Mesenchymal stem cell (in vitro differentiated cells and primary cell): ENCODE measurements at regions not wholly inside any gene's neighbourhood (a gene's known extent, or its start where the extent isn't known, plus 50 kb on each side); places are given as distances from the start of the nearest gene placed in this dataset.

Experiments used
- DNase-seq: peaks from one replicate; pipeline ENCODE4 v3.0.0-alpha.2; 2013
- H2AFZ ChIP-seq: one replicate; pipeline ENCODE4 v1.6.1; 2013; ENCODE audit warnings: low read depth, mild to moderate bottlenecking, control low read depth, inconsistent platforms, low read length, moderate library complexity
- H2AK5ac ChIP-seq: 2 replicates; pipeline ENCODE4 v1.6.1; 2013; ENCODE audit warnings: low read length, moderate library complexity, mild to moderate bottlenecking, inconsistent platforms; ENCODE audit not compliant: severe bottlenecking
- H2BK120ac ChIP-seq: one replicate; pipeline ENCODE4 v1.6.1; 2013; ENCODE audit warnings: low read depth, mild to moderate bottlenecking, inconsistent platforms, low read length, moderate library complexity
- H2BK12ac ChIP-seq, 2 experiments: one replicate each; pipeline ENCODE4 v1.6.1; 2013; ENCODE audit warnings: inconsistent platforms in 2 of 2, low read length in 2 of 2, mild to moderate bottlenecking in 2 of 2, moderate library complexity in 2 of 2, control low read depth in 1 of 2
- H2BK15ac ChIP-seq: one replicate; pipeline ENCODE4 v1.6.1; 2013; ENCODE audit warnings: mild to moderate bottlenecking, low read depth, inconsistent platforms; ENCODE audit not compliant: poor library complexity, severe bottlenecking
- H2BK5ac ChIP-seq: 2 replicates; pipeline ENCODE4 v1.6.1; 2013; ENCODE audit warnings: low read depth, mild to moderate bottlenecking, low read length, control low read depth, inconsistent platforms; ENCODE audit not compliant: poor library complexity, severe bottlenecking
- H3K14ac ChIP-seq, 2 experiments: one replicate each; pipeline ENCODE4 v1.6.1; 2013; ENCODE audit warnings: inconsistent platforms in 2 of 2, low read length in 2 of 2, control low read depth in 1 of 2, mild to moderate bottlenecking in 1 of 2, moderate library complexity in 1 of 2
- H3K18ac ChIP-seq, 2 experiments: one replicate each; pipeline ENCODE4 v1.6.1; 2013; ENCODE audit warnings: inconsistent platforms in 2 of 2, low read length in 2 of 2, control low read depth in 1 of 2, low read depth in 1 of 2, mild to moderate bottlenecking in 1 of 2
- H3K23ac ChIP-seq, 2 experiments: one replicate each; pipeline ENCODE4 v1.6.1; 2013; ENCODE audit warnings: inconsistent platforms in 2 of 2, low read length in 2 of 2, mild to moderate bottlenecking in 2 of 2, moderate library complexity in 2 of 2, control low read depth in 1 of 2
- H3K27ac ChIP-seq: 2 replicates; pipeline ENCODE4 v1.5.1; 2013; ENCODE audit warnings: mild to moderate bottlenecking, moderate library complexity, low read length, control low read depth, inconsistent platforms; ENCODE audit not compliant: poor library complexity, severe bottlenecking
- H3K27me3 ChIP-seq, 2 experiments: 2 replicates each; pipeline versions ENCODE4 v1.6.1 to v1.7.0; 2013; ENCODE audit warnings: low read length in 2 of 2, mild to moderate bottlenecking in 2 of 2, moderate library complexity in 2 of 2, control low read depth in 1 of 2, inconsistent platforms in 1 of 2; ENCODE audit not compliant: control insufficient read depth in 1 of 2, insufficient read depth in 1 of 2
- H3K36me3 ChIP-seq, 2 experiments: 2 replicates each; pipeline versions ENCODE4 v1.6.1 to v1.7.0; 2013; ENCODE audit warnings: low read length in 2 of 2, control low read depth in 1 of 2, inconsistent platforms in 1 of 2, low read depth in 1 of 2, mild to moderate bottlenecking in 1 of 2; ENCODE audit not compliant: insufficient read depth in 2 of 2, control insufficient read depth in 1 of 2
- H3K4ac ChIP-seq, 2 experiments: one replicate each; pipeline ENCODE4 v1.6.1; 2013; ENCODE audit warnings: inconsistent platforms in 2 of 2, low read length in 2 of 2, mild to moderate bottlenecking in 2 of 2, moderate library complexity in 2 of 2, control low read depth in 1 of 2, low read depth in 1 of 2
- H3K4me1 ChIP-seq: 2 replicates; pipeline ENCODE4 v1.6.1; 2013; ENCODE audit warnings: low read depth, low read length, control low read depth; ENCODE audit not compliant: control insufficient read depth, insufficient read depth
- H3K4me2 ChIP-seq: 2 replicates; pipeline ENCODE4 v1.6.1; 2013; ENCODE audit warnings: low read length, mild to moderate bottlenecking, inconsistent platforms; ENCODE audit not compliant: poor library complexity, severe bottlenecking
- H3K4me3 ChIP-seq, 2 experiments: 2 replicates each; pipeline versions ENCODE4 v1.5.1 to v1.7.0; 2013; ENCODE audit warnings: low read length in 2 of 2, mild to moderate bottlenecking in 2 of 2, control low read depth in 1 of 2, low read depth in 1 of 2; ENCODE audit not compliant: insufficient read depth in 1 of 2
- H3K79me1 ChIP-seq: replicated peaks from 2 replicates; pipeline ENCODE4 v1.6.1; 2013; ENCODE audit warnings: mild to moderate bottlenecking, control low read depth, low read length, inconsistent platforms; ENCODE audit not compliant: poor library complexity, severe bottlenecking
- H3K9ac ChIP-seq: 2 replicates; pipeline ENCODE4 v1.7.0; 2013; ENCODE audit warnings: mild to moderate bottlenecking, low read length, moderate library complexity
- H3K9me3 ChIP-seq: 2 replicates; pipeline ENCODE4 v1.7.0; 2013; ENCODE audit warnings: mild to moderate bottlenecking, low read length; ENCODE audit not compliant: control insufficient read depth
- H4K8ac ChIP-seq: one replicate; pipeline ENCODE4 v1.6.1; 2013; ENCODE audit warnings: inconsistent platforms, mild to moderate bottlenecking, low read length, moderate library complexity
- H4K91ac ChIP-seq: one replicate; pipeline ENCODE4 v1.6.1; 2013; ENCODE audit warnings: mild to moderate bottlenecking, low read length, inconsistent platforms
- WGBS: methylation state at CpG from one replicate; pipeline ENCODE4 v1.1.7; 2013; ENCODE audit warnings: mixed read lengths; 5-methylcytosine and 5-hydroxymethylcytosine counted together

- Histone ChIP-seq H4K91ac (no peak overlapping the region), H3K4ac (no peak overlapping the region), H3K18ac (peak overlapping the region in 1 of 2 experiments; percentile 62), H3K79me1 (no peaks in the 10 kb centered on the region), H2BK120ac (no peak overlapping the region), H2BK15ac (no peak overlapping the region), H2BK5ac (no peak overlapping the region), H3K9ac (no peak overlapping the region), H2AFZ (no peak overlapping the region), H2BK12ac (no peak overlapping the region), H3K4me3 (no peak overlapping the region), H3K23ac (no peak overlapping the region), H3K27ac (no peak overlapping the region), H2AK5ac (no peak overlapping the region), H3K4me1 (no peaks in the 10 kb centered on the region), H3K9me3 (no peaks in the 10 kb centered on the region), H3K4me2 (no peak overlapping the region), H3K14ac (no peak overlapping the region), H3K27me3 (no peaks in the 10 kb centered on the region), H4K8ac (peak overlapping the region; percentile 72), H3K36me3 (no peaks in the 10 kb centered on the region)
- WGBS, result 92% methylated on average over 3 of the region's 3 CpGs
- no peak for DNase-seq
Measured at GRCh38 chr15:95676500-95676899, 654.0 kb upstream of the NR2F2 start.

- Histone ChIP-seq H3K14ac (no peak overlapping the region), H2AFZ (no peak overlapping the region), H4K8ac (no peak overlapping the region), H2AK5ac (no peak overlapping the region), H3K23ac (no peak overlapping the region), H3K79me1 (no peaks in the 10 kb centered on the region), H4K91ac (no peak overlapping the region), H3K4ac (no peak overlapping the region), H3K9ac (no peak overlapping the region), H2BK120ac (no peak overlapping the region), H3K36me3 (no peaks in the 10 kb centered on the region), H3K27ac (no peak overlapping the region), H3K9me3 (no peaks in the 10 kb centered on the region), H2BK15ac (no peak overlapping the region), H3K18ac (no peak overlapping the region), H3K4me2 (no peak overlapping the region), H3K4me3 (no peak overlapping the region), H3K27me3 (no peaks in the 10 kb centered on the region), H2BK12ac (no peak overlapping the region), H3K4me1 (no peaks in the 10 kb centered on the region), H2BK5ac (no peak overlapping the region)
- DNase-seq, result no peak
- WGBS, result 92% methylated on average over 3 of the region's 6 CpGs
Measured at GRCh38 chr15:95679847-95680582, 650.5 kb upstream of the NR2F2 start.

GRCh38 chr15:95680728-95681127, 649.8 kb upstream of the NR2F2 start:
- peak overlapping the region in 1 of 2 experiments; percentile 33 for H3K18ac ChIP-seq
- no peak overlapping the region for H3K4me2 ChIP-seq
- H3K9ac ChIP-seq, result no peak overlapping the region
- no peak overlapping the region for H3K4ac ChIP-seq
- H3K4me1 ChIP-seq, result no peaks in the 10 kb centered on the region
- H2BK120ac ChIP-seq, result no peak overlapping the region
- H2BK5ac ChIP-seq, result no peak overlapping the region
- 60% methylated on average over 2 of the region's 2 CpGs for WGBS
- no peak overlapping the region for H4K8ac ChIP-seq
- H4K91ac ChIP-seq, result no peak overlapping the region
- H3K27ac ChIP-seq, result no peak overlapping the region
- no peak overlapping the region for H3K14ac ChIP-seq
- no peak overlapping the region for H2AFZ ChIP-seq
- DNase-seq, result no peak
- H3K27me3 ChIP-seq, result no peaks in the 10 kb centered on the region
- no peaks in the 10 kb centered on the region for H3K36me3 ChIP-seq
- no peak overlapping the region for H2BK15ac ChIP-seq
- H2BK12ac ChIP-seq, result no peak overlapping the region
- H3K9me3 ChIP-seq, result no peaks in the 10 kb centered on the region
- no peak overlapping the region for H3K4me3 ChIP-seq
- H3K79me1 ChIP-seq, result no peaks in the 10 kb centered on the region
- no peak overlapping the region for H3K23ac ChIP-seq
- H2AK5ac ChIP-seq, result no peak overlapping the region

- Histone ChIP-seq H2BK5ac (no peak overlapping the region), H3K36me3 (no peaks in the 10 kb centered on the region), H3K14ac (no peak overlapping the region), H2AK5ac (no peak overlapping the region), H3K27ac (no peak overlapping the region), H3K9me3 (no peaks in the 10 kb centered on the region), H3K9ac (peak overlapping the region; percentile 26), H3K4me2 (no peak overlapping the region), H2AFZ (no peak overlapping the region), H3K4me1 (no peaks in the 10 kb centered on the region), H3K79me1 (no peaks in the 10 kb centered on the region), H2BK120ac (no peak overlapping the region), H2BK12ac (no peak overlapping the region), H3K4me3 (no peak overlapping the region), H4K91ac (no peak overlapping the region), H3K4ac (no peak overlapping the region), H4K8ac (no peak overlapping the region), H3K23ac (no peak overlapping the region), H2BK15ac (no peak overlapping the region), H3K27me3 (no peaks in the 10 kb centered on the region), H3K18ac (no peak overlapping the region)
- DNase-seq, result no peak
- 88% methylated on average over 4 of the region's 5 CpGs for WGBS
Measured at GRCh38 chr15:95681836-95682544, 648.5 kb upstream of the NR2F2 start.
